NT2/D1 (cell line): ENCODE measurements at regions not wholly inside any gene's neighbourhood (a gene's known extent, or its start where the extent isn't known, plus 50 kb on each side); places are given as distances from the start of the nearest gene placed in this dataset.

Experiments used
- DNase-seq: peaks from one replicate; pipeline ENCODE4 v3.0.0-alpha.2; 2011; ENCODE audit warnings: low read depth, low spot score
- H3K27me3 ChIP-seq: 2 replicates; pipeline ENCODE4 v1.6.0; 2011; ENCODE audit warnings: mild to moderate bottlenecking; ENCODE audit not compliant: insufficient read length, insufficient read depth
- H3K36me3 ChIP-seq: 2 replicates; pipeline ENCODE4 v1.6.1; 2011; ENCODE audit warnings: mild to moderate bottlenecking, low read length, mixed read lengths; ENCODE audit not compliant: insufficient read depth, insufficient read length
- H3K4me1 ChIP-seq: 2 replicates; pipeline ENCODE4 v1.5.1; 2011; ENCODE audit not compliant: insufficient read depth, insufficient read length
- H3K4me3 ChIP-seq: 2 replicates; pipeline ENCODE4 v1.5.1; 2011; ENCODE audit warnings: low read depth; ENCODE audit not compliant: insufficient read length
- H3K9ac ChIP-seq: 2 replicates; pipeline ENCODE4 v1.6.0; 2011; ENCODE audit warnings: low read depth; ENCODE audit not compliant: insufficient read length
- H3K9me3 ChIP-seq: 2 replicates; pipeline ENCODE4 v1.5.1; 2011; ENCODE audit warnings: mild to moderate bottlenecking, low read length; ENCODE audit not compliant: insufficient read depth
- SUZ12 ChIP-seq: IDR thresholded peaks from 2 replicates; pipeline ENCODE4 v1.6.1; 2011; ENCODE audit not compliant: insufficient read length, insufficient read depth; ENCODE audit errors: extremely low read depth
- YY1 ChIP-seq: IDR thresholded peaks from 2 replicates; pipeline ENCODE4 v1.6.1; 2011; ENCODE audit not compliant: insufficient read length, insufficient read depth
- ZNF274 ChIP-seq: IDR thresholded peaks from 2 replicates; pipeline ENCODE4 v1.6.1; 2011; ENCODE audit warnings: mild to moderate bottlenecking, low read depth, low read length

DNA sequence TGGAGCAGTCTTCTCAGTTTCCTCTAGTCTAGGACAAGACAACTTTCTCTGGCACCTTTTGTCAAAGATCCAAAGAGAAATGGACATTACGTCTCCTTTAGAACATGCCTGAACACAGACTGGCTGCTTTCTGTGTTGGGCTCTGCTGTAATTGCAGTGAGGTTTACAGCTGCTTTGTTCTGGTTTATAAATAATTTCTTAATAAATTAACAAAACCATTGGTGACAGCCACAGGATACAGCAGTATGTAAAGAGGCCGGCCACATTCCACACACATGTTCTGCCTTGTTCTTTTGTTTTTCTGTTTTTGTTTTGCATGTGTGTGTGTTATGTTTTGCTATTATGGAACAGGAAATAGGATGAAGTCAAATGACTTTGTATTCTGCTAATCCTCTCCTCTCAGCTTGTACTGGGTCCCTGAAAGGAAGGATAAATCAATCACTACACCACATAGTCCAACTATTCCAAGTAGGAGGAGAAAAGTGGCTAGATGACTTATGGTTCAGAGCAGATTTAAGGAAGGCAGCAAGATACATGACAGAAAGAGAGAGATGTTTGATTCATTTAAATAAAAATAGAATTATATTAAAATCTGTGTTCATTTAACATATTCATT, 161.5 kb upstream of the ESRRG start:
- Histone ChIP-seq H3K9me3 (no peaks in the 10 kb centered on the region), H3K9ac (no peak overlapping the region), H3K4me1 (no peaks in the 10 kb centered on the region), H3K27me3 (no peaks in the 10 kb centered on the region), H3K36me3 (no peaks in the 10 kb centered on the region), H3K4me3 (no peak overlapping the region)
- no peak for DNase-seq
- TF ChIP-seq ZNF274, result no peak
- TF ChIP-seq YY1, result no peak
- no peak for TF ChIP-seq SUZ12

- Histone ChIP-seq H3K4me1 (no peaks in the 10 kb centered on the region), H3K4me3 (no peak overlapping the region), H3K36me3 (no peaks in the 10 kb centered on the region), H3K9me3 (no peaks in the 10 kb centered on the region), H3K27me3 (no peaks in the 10 kb centered on the region), H3K9ac (no peak overlapping the region)
- TF ChIP-seq ZNF274 (no peak), YY1 (no peak), SUZ12 (no peak)
- DNase-seq, result no peak
These were observed 160.3 kb upstream of the ESRRG start for GRCh38 chr1:216883518-216883917.

- Histone ChIP-seq H3K9me3 (no peaks in the 10 kb centered on the region), H3K36me3 (no peaks in the 10 kb centered on the region), H3K27me3 (no peaks in the 10 kb centered on the region), H3K4me3 (no peak overlapping the region), H3K9ac (no peak overlapping the region), H3K4me1 (no peaks in the 10 kb centered on the region)
- TF ChIP-seq SUZ12, result no peak
- TF ChIP-seq ZNF274, result no peak
- no peak for TF ChIP-seq YY1
- no peak for DNase-seq
These were observed 158.5 kb upstream of the ESRRG start for GRCh38 chr1:216881695-216882094.

GRCh38 chr1:216866714-216867113, 143.5 kb upstream of the ESRRG start:
- DNase-seq, result no peak
- H3K36me3 ChIP-seq, result no peaks in the 10 kb centered on the region
- no peak overlapping the region for H3K4me3 ChIP-seq
- no peaks in the 10 kb centered on the region for H3K9me3 ChIP-seq
- H3K9ac ChIP-seq, result no peak overlapping the region
- no peaks in the 10 kb centered on the region for H3K4me1 ChIP-seq
- TF ChIP-seq YY1, result no peak
- TF ChIP-seq ZNF274, result no peak
- no peak for TF ChIP-seq SUZ12
- no peaks in the 10 kb centered on the region for H3K27me3 ChIP-seq

- Histone ChIP-seq H3K4me3 (no peak overlapping the region), H3K9me3 (no peaks in the 10 kb centered on the region), H3K4me1 (peaks cover 3% of the 10 kb centered on the region), H3K36me3 (no peaks in the 10 kb centered on the region), H3K9ac (no peak overlapping the region), H3K27me3 (no peaks in the 10 kb centered on the region)
- DNase-seq, result no peak
- TF ChIP-seq ZNF274 (no peak), SUZ12 (no peak)
These were observed 132.6 kb upstream of the ESRRG start for GRCh38 chr1:216855810-216856209.

GRCh38 chr1:216854836-216855484, 131.7 kb upstream of the ESRRG start:
- Histone ChIP-seq H3K27me3 (no peaks in the 10 kb centered on the region), H3K4me3 (no peak overlapping the region), H3K9me3 (no peaks in the 10 kb centered on the region), H3K36me3 (no peaks in the 10 kb centered on the region), H3K4me1 (peaks cover 3% of the 10 kb centered on the region), H3K9ac (no peak overlapping the region)
- TF ChIP-seq SUZ12 (no peak), ZNF274 (no peak), YY1 (no peak)
- no peak for DNase-seq

- H3K9me3 ChIP-seq, result no peaks in the 10 kb centered on the region
- no peaks in the 10 kb centered on the region for H3K36me3 ChIP-seq
- peaks cover 3% of the 10 kb centered on the region for H3K4me1 ChIP-seq
- H3K4me3 ChIP-seq, result no peak overlapping the region
- TF ChIP-seq ZNF274 (no peak), YY1 (no peak), SUZ12 (no peak)
- no peak for DNase-seq
- H3K9ac ChIP-seq, result no peak overlapping the region
- H3K27me3 ChIP-seq, result no peaks in the 10 kb centered on the region
These were observed 127.8 kb upstream of the ESRRG start for GRCh38 chr1:216851073-216851472.

DNA sequence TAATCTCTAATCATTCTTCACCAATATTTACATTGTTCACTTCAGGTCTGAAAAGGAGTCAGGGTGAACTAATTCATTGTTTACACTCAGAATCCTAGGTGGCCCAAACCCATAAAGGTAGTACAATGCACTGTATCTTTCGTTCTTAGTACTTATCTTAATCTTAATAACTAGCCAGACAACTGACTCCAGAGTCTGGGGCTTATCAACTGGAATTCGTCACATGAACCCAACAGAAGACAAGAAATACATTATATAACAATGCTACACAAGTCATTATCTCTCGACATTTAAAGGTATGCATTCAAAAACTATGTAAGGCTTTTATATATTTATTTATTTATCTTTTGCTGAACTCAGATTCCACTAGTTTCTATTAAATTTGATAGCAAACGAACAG, 125.9 kb upstream of the ESRRG start:
- Histone ChIP-seq H3K36me3 (no peaks in the 10 kb centered on the region), H3K9ac (no peak overlapping the region), H3K4me1 (no peaks in the 10 kb centered on the region), H3K4me3 (no peak overlapping the region), H3K9me3 (no peaks in the 10 kb centered on the region), H3K27me3 (no peaks in the 10 kb centered on the region)
- no peak for DNase-seq
- TF ChIP-seq ZNF274, result no peak
- TF ChIP-seq YY1, result no peak
- no peak for TF ChIP-seq SUZ12
